CD8-positive, alpha-beta memory T cell (primary cell): ENCODE measurements at regions not wholly inside any gene's neighbourhood (a gene's known extent, or its start where the extent isn't known, plus 50 kb on each side); places are given as distances from the start of the nearest gene placed in this dataset.

Source experiments
- CTCF ChIA-PET: fragments of 350-600 bp; sonication (Branson Sonifier 250); formaldehyde crosslinking; loops from one replicate; lab custom pipeline; 2021; ENCODE audit warnings: antibody characterized with exemption; lab: Charles Lee
- POLR2A ChIA-PET: fragments of 350-600 bp; sonication (Branson Sonifier 250); formaldehyde crosslinking; loops from one replicate; lab custom pipeline; 2021; ENCODE audit warnings: antibody characterized with exemption; lab: Charles Lee
- DNase-seq, 5 donors: peaks; one replicate each; pipeline versions ENCODE4 v3.0.0 to v3.0.0-alpha.2; 2020 to 2022; ENCODE audit warnings: mixed read lengths in 1 of 5
- H3K27ac ChIP-seq: one replicate; pipeline ENCODE4 v1.7.0; 2013; ENCODE audit warnings: low read depth, mild to moderate bottlenecking, low read length, moderate library complexity
- H3K27me3 ChIP-seq: 2 replicates; pipeline ENCODE4 v1.7.0; 2013; ENCODE audit warnings: low read length, mild to moderate bottlenecking; ENCODE audit not compliant: insufficient read depth, poor library complexity, severe bottlenecking
- H3K36me3 ChIP-seq: 2 replicates; pipeline ENCODE4 v1.7.0; 2013; ENCODE audit warnings: mild to moderate bottlenecking, low read length, moderate library complexity; ENCODE audit not compliant: insufficient read depth
- H3K4me1 ChIP-seq: 2 replicates; pipeline ENCODE4 v1.7.0; 2013; ENCODE audit warnings: mild to moderate bottlenecking, low read length, moderate library complexity; ENCODE audit not compliant: insufficient read depth
- H3K4me3 ChIP-seq: 2 replicates; pipeline ENCODE4 v1.7.0; 2013; ENCODE audit warnings: mild to moderate bottlenecking, low read length
- H3K9me3 ChIP-seq: 2 replicates; pipeline ENCODE4 v1.7.0; 2013; ENCODE audit warnings: mild to moderate bottlenecking, low read length
- H3K27ac Mint-ChIP-seq, 8 donors: one replicate each; pipeline ENCODE4 v1.8.0; 2020 to 2021; ENCODE audit warnings: mixed read lengths in 8 of 8, mild to moderate bottlenecking in 6 of 8, inconsistent platforms in 3 of 8, moderate library complexity in 3 of 8
- H3K27me3 Mint-ChIP-seq, 2 donors: one replicate each; pipeline ENCODE4 v1.8.0; 2020 to 2021; ENCODE audit warnings: mixed read lengths in 2 of 2, mild to moderate bottlenecking in 1 of 2, moderate library complexity in 1 of 2
- H3K36me3 Mint-ChIP-seq, 3 donors: one replicate each; pipeline ENCODE4 v1.8.0; 2020 to 2021; ENCODE audit warnings: mixed read lengths in 3 of 3, inconsistent platforms in 1 of 3, mild to moderate bottlenecking in 1 of 3
- H3K4me1 Mint-ChIP-seq, 3 donors: one replicate each; pipeline ENCODE4 v1.8.0; 2020 to 2021; ENCODE audit warnings: mixed read lengths in 3 of 3, inconsistent platforms in 1 of 3, mild to moderate bottlenecking in 1 of 3
- H3K4me3 Mint-ChIP-seq, 7 donors: one replicate each; pipeline ENCODE4 v1.8.0; 2020 to 2021; ENCODE audit warnings: mixed read lengths in 7 of 7, mild to moderate bottlenecking in 6 of 7, moderate library complexity in 4 of 7, inconsistent platforms in 2 of 7
- H3K9me3 Mint-ChIP-seq, 5 donors: one replicate each; pipeline ENCODE4 v1.8.0; 2020 to 2022; ENCODE audit warnings: mixed read lengths in 5 of 5, mild to moderate bottlenecking in 3 of 5, moderate library complexity in 2 of 5, inconsistent platforms in 1 of 5

GRCh38 chr14:22420598-22421186, 168.3 kb downstream of the DAD1 start:
- Mint-ChIP-seq H3K4me1 (no peaks in the 10 kb centered on the region), H3K27me3 (no peaks in the 10 kb centered on the region), H3K9me3 (no peaks in the 10 kb centered on the region), H3K27ac (no peak overlapping the region), H3K4me3 (no peak overlapping the region), H3K36me3 (no peaks in the 10 kb centered on the region)
- H3K27ac ChIP-seq = no peak overlapping the region
- H3K4me3 ChIP-seq = no peak overlapping the region
- no peaks in the 10 kb centered on the region for H3K9me3 ChIP-seq
- ChIA-PET POLR2A (no interaction called here), CTCF (no interaction called here)
- no peaks in the 10 kb centered on the region for H3K4me1 ChIP-seq
- DNase-seq = no peak
- H3K27me3 ChIP-seq = no peaks in the 10 kb centered on the region
- no peaks in the 10 kb centered on the region for H3K36me3 ChIP-seq

GRCh38 chr14:22419620-22420019, 169.4 kb downstream of the DAD1 start:
- no peak overlapping the region for H3K27ac ChIP-seq
- POLR2A ChIA-PET = no interaction called here
- H3K4me3 Mint-ChIP-seq = no peak overlapping the region

GRCh38 chr14:22418631-22419030, 170.4 kb downstream of the DAD1 start:
- no peaks in the 10 kb centered on the region for H3K9me3 Mint-ChIP-seq
- Histone ChIP-seq H3K4me3 (no peak overlapping the region), H3K27me3 (no peaks in the 10 kb centered on the region), H3K4me1 (no peaks in the 10 kb centered on the region), H3K36me3 (no peaks in the 10 kb centered on the region), H3K9me3 (no peaks in the 10 kb centered on the region), H3K27ac (no peak overlapping the region)
- DNase-seq = no peak
- POLR2A ChIA-PET = no interaction called here
- no peak overlapping the region for H3K4me3 Mint-ChIP-seq
- CTCF ChIA-PET = no interaction called here
- H3K27ac Mint-ChIP-seq = no peak overlapping the region
- no peaks in the 10 kb centered on the region for H3K36me3 Mint-ChIP-seq
- H3K27me3 Mint-ChIP-seq = no peaks in the 10 kb centered on the region
- no peaks in the 10 kb centered on the region for H3K4me1 Mint-ChIP-seq

More at GRCh38 chr14:22419620-22420019, 169.4 kb downstream of the DAD1 start:
- Mint-ChIP-seq H3K27me3 (no peaks in the 10 kb centered on the region), H3K27ac (no peak overlapping the region), H3K36me3 (no peaks in the 10 kb centered on the region), H3K9me3 (no peaks in the 10 kb centered on the region), H3K4me1 (no peaks in the 10 kb centered on the region)
- Histone ChIP-seq H3K4me1 (no peaks in the 10 kb centered on the region), H3K9me3 (no peaks in the 10 kb centered on the region), H3K36me3 (no peaks in the 10 kb centered on the region), H3K4me3 (no peak overlapping the region), H3K27me3 (no peaks in the 10 kb centered on the region)
- DNase-seq = no peak
- CTCF ChIA-PET = no interaction called here

- no peaks in the 10 kb centered on the region for H3K4me1 ChIP-seq
- H3K27ac Mint-ChIP-seq = no peak overlapping the region
- ChIA-PET CTCF (no interaction called here), POLR2A (no interaction called here)
- H3K36me3 ChIP-seq = no peaks in the 10 kb centered on the region
- no peaks in the 10 kb centered on the region for H3K4me1 Mint-ChIP-seq
- H3K9me3 ChIP-seq = no peaks in the 10 kb centered on the region
- H3K4me3 Mint-ChIP-seq = no peak overlapping the region
- no peaks in the 10 kb centered on the region for H3K27me3 Mint-ChIP-seq
- H3K4me3 ChIP-seq = no peak overlapping the region
- no peaks in the 10 kb centered on the region for H3K36me3 Mint-ChIP-seq
- DNase-seq = no peak
- no peaks in the 10 kb centered on the region for H3K27me3 ChIP-seq
- no peak overlapping the region for H3K27ac ChIP-seq
- H3K9me3 Mint-ChIP-seq = no peaks in the 10 kb centered on the region
Observed at GRCh38 chr14:22417914-22418313, 171.1 kb downstream of the DAD1 start.

GRCh38 chr14:22416193-22416592, 172.8 kb downstream of the DAD1 start:
- Mint-ChIP-seq H3K4me3 (no peak overlapping the region), H3K36me3 (no peaks in the 10 kb centered on the region), H3K27ac (no peak overlapping the region), H3K27me3 (no peaks in the 10 kb centered on the region), H3K9me3 (no peaks in the 10 kb centered on the region), H3K4me1 (no peaks in the 10 kb centered on the region)
- no peaks in the 10 kb centered on the region for H3K36me3 ChIP-seq
- no peak overlapping the region for H3K27ac ChIP-seq
- H3K4me1 ChIP-seq = no peaks in the 10 kb centered on the region
- DNase-seq = no peak
- H3K27me3 ChIP-seq = no peaks in the 10 kb centered on the region
- H3K4me3 ChIP-seq = no peak overlapping the region
- ChIA-PET POLR2A (no interaction called here), CTCF (no interaction called here)
- H3K9me3 ChIP-seq = no peaks in the 10 kb centered on the region

- no peaks in the 10 kb centered on the region for H3K9me3 Mint-ChIP-seq
- H3K4me3 Mint-ChIP-seq = no peak overlapping the region
- DNase-seq = no peak
- ChIA-PET POLR2A (no interaction called here), CTCF (no interaction called here)
- H3K27ac Mint-ChIP-seq = no peak overlapping the region
- H3K4me3 ChIP-seq = no peak overlapping the region
- H3K27me3 Mint-ChIP-seq = no peaks in the 10 kb centered on the region
- H3K9me3 ChIP-seq = no peaks in the 10 kb centered on the region
- H3K36me3 Mint-ChIP-seq = no peaks in the 10 kb centered on the region
- H3K36me3 ChIP-seq = no peaks in the 10 kb centered on the region
- no peaks in the 10 kb centered on the region for H3K4me1 Mint-ChIP-seq
- no peaks in the 10 kb centered on the region for H3K4me1 ChIP-seq
- no peaks in the 10 kb centered on the region for H3K27me3 ChIP-seq
- no peak overlapping the region for H3K27ac ChIP-seq
Observed at GRCh38 chr14:22415605-22415959, 173.4 kb downstream of the DAD1 start.

GRCh38 chr14:22414876-22415604, 174.0 kb downstream of the DAD1 start:
- H3K4me3 Mint-ChIP-seq = no peak overlapping the region
- Histone ChIP-seq H3K9me3 (no peaks in the 10 kb centered on the region), H3K4me3 (no peak overlapping the region), H3K36me3 (no peaks in the 10 kb centered on the region), H3K27me3 (no peaks in the 10 kb centered on the region), H3K4me1 (no peaks in the 10 kb centered on the region), H3K27ac (no peak overlapping the region)
- H3K36me3 Mint-ChIP-seq = no peaks in the 10 kb centered on the region
- ChIA-PET POLR2A (no interaction called here), CTCF (no interaction called here)
- no peaks in the 10 kb centered on the region for H3K4me1 Mint-ChIP-seq
- no peaks in the 10 kb centered on the region for H3K27me3 Mint-ChIP-seq
- no peak overlapping the region for H3K27ac Mint-ChIP-seq
- DNase-seq = no peak
- no peaks in the 10 kb centered on the region for H3K9me3 Mint-ChIP-seq

- H3K9me3 Mint-ChIP-seq = no peaks in the 10 kb centered on the region
- no peaks in the 10 kb centered on the region for H3K36me3 Mint-ChIP-seq
- H3K27ac Mint-ChIP-seq = no peak overlapping the region
- no peak overlapping the region for H3K27ac ChIP-seq
- no peaks in the 10 kb centered on the region for H3K4me1 Mint-ChIP-seq
- POLR2A ChIA-PET = no interaction called here
- H3K27me3 ChIP-seq = no peaks in the 10 kb centered on the region
- H3K4me3 ChIP-seq = no peak overlapping the region
- no peaks in the 10 kb centered on the region for H3K27me3 Mint-ChIP-seq
- CTCF ChIA-PET = no interaction called here
- H3K9me3 ChIP-seq = no peaks in the 10 kb centered on the region
- H3K4me3 Mint-ChIP-seq = no peak overlapping the region
- no peaks in the 10 kb centered on the region for H3K36me3 ChIP-seq
- DNase-seq = no peak
- H3K4me1 ChIP-seq = no peaks in the 10 kb centered on the region
Observed at GRCh38 chr14:22412926-22413411, 176.1 kb downstream of the DAD1 start.
